ENCODE measurements at regions not wholly inside any gene's neighbourhood (a gene's known extent, or its start where the extent isn't known, plus 50 kb on each side); places are given as distances from the start of the nearest gene placed in this dataset.

DNA sequence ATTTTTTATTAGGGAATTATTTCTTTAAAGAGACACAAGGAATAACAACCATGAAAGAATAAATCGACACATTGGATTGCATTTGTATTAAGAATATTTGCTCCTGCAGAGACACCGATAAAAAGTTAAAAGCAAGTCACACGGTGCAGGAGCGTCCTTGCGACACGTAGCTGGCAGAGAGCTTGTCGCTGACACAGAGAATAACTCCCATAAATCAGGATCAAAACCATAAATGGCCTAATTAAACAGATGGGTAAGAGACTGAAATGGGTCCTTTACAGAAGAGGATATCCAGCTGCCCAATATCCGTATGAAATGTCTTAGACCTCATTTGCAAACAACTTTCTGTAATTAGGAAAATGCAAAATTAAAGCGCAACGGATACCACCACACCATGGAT lies 126.1 kb upstream of the SNTG2 start:
- DNase-seq: no peak

DNA sequence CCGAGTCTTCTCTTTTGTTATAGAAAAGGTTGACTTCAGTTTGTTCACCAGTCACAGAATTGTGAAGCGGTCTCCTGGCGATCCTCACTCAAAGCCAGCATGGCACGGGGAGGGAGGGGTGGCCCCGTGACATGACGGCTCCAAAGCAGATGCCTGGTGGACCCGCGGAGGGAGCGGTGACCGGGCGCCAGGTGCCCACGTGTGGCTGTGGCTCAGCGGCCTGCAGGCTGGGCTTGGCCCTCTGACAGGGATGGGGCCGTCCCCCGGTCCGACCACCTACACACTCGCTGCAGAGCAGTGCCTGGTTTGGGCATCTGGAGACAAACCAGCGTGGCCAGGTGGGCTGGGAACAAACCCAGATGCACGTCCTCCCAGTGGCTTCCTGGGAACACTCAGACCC lies 129.1 kb upstream of the SNTG2 start:
- no peak for DNase-seq

DNA sequence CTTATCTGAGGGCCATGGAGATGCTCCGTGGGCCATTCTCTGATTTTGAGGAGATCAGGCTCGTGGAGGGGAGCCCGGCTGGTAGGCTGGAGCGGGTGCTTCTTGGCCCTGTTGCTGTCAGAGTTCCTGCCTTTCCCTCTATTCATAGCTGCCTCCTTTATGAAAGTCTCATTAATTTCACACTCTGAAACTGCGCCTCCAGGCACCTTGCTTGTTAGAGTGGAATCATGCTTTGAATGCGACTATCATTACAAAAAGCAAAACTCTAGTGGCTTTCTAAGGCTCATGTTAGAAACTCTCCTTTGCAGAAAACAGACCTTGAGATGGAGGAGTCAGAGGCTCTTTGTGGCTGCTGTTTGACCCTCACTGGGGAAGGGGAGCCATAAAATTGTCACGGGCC lies 131.0 kb upstream of the SNTG2 start:
- DNase-seq: no peak

DNA sequence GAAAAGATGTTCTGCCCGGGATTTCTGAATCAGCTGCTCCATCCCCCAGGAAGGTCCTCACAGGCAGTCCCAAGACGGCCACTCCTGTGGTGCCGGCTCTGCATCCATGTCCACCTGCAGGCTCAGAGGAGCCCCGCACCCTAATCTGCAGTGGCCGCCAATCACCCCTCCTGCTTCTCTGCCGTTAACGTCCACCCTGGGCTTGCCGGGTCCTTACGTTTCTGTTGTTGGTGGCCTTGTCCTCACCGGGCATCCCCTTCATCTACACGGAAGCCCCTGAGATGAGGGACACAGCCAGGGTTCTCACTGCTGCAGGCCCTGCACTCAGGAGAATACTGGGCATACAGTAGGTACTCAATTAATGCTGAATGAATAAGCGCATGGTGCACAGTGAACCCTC lies 131.5 kb upstream of the SNTG2 start:
- DNase-seq: no peak

GRCh38 chr2:817336-818015 lies 133.2 kb upstream of the SNTG2 start:
- no peak for DNase-seq

DNA sequence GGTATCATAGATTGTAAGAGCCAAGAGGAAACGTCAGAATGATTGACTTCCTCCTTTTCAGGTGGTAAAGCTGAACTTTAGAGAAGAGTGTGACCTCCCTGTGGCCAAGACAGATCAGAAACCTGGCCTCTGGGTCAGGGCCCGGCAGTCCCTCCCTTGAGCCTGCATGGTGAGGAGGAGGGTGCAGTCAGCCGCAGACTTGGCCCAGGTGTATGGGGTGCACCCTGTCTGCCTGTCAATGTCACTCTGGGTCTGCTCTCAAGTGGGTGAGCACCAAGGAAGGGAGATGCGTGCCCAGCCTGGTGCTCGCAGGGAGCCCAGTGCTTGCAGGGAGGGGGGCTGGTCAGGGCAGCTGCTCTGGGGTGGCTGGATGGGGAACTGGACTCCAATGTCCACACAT lies 134.4 kb upstream of the SNTG2 start:
- no peak for DNase-seq

GRCh38 chr2:810397-810796 lies 133.2 kb upstream of the TMEM18 start:
- no peak for DNase-seq

- no peak for DNase-seq
Observed at GRCh38 chr2:807300-807699, 130.1 kb upstream of the TMEM18 start.

DNA sequence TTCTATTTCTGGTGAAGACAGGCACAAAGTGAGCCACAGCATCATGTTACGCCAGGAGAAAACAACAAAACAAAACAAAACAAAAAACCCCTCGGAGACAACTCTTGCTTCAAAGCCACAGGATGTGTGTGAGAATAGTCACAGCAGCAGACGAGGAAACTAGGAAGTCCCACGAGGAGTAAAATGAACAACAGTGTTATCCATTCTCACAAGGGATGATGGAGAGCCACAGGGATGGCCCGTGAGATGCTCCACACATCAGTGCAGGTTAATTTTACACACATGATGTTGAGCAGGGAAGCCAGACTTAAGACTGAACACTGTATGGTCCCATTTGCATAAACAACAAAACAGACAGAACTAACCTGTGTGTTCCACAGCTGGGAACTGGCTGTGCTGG lies 128.5 kb upstream of the TMEM18 start:
- no peak for DNase-seq

GRCh38 chr2:797993-798392 lies 120.8 kb upstream of the TMEM18 start:
- DNase-seq: no peak

DNA sequence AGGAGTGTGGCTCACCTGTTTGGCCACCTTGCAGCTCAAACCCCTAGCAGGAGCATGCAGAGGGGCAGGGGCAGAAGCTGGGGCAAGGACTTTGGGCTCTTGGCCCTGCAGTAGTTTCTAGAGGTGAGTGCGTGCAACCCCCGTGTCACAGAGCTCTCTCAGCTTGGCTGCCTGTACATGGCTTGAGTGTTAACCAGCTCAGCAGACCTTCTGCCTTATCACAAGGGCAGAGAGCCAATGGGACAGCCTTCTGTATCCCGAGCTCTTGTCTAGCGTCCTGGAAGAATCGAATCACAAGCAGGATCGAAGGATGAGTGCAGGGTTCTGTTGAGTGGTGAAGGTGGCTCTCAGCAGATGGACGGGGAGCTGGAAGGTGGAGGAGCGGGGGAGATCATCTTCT lies 120.3 kb upstream of the TMEM18 start:
- no peak for DNase-seq

DNA sequence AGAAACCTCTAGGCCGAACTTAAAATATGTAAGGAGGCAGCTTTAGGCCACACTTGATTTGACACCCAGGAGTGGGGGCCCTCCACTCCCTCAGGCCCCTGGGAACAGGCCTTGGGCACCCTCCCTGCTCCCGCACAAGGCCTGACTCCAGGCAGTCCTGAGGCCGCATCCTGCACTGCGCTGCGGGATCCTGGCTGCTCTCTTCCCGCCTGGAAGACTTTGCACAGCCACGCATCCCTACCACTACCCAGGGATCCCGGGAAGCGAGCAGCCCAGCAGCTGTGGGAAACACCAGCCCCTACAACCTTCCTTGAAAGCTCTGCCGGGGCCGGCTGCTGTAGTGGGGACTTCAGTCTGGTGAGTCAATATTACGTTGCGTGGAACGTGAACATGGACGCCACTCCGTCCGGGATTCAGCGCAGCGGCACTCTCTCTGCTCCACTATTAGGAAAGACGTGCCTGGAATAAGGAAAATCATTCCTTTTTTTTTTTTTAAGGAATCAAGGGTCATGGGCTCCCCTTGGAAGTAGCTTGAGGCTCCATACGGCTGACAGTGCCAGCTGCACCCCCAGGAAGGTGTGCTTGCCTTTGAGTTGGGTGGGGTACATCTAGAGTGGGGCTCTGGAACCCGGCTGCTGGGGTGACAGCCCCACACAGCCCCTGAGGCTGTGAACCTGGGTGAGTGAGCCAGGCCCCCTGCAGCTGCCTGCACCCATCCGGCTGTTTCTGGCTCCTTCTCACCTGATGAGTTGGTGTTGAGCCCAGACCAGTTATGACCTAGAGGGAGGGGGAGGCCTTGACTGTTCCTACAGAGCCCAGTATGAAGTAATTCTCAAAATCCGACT lies 119.2 kb upstream of the TMEM18 start:
- no peak for DNase-seq

DNA sequence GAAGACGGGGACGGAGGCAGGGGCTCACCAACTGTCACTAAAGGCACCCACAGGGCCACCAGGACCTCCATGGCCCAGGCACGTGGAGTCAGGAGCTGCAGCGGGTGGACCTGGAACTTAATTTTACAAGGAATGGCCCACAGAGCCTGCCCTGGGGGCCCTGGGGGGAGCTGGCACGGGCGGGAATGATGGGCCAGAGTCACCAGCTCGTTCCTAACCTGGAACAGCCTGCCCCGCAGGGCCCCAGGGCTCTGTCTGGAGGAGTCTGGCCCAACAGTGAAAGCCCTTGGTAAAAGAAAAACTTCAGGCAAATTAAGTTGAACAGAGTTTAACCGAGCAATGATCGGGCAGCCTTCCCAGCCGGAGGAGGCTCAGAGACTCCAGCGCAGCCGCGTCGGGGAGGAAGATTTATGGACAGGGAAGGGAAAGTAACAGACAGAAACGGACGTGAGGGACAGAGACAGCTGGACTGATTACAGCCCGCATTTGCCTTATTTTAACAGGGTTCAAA lies 118.4 kb upstream of the TMEM18 start:
- DNase-seq: no peak

GRCh38 chr2:794554-795241 lies 117.5 kb upstream of the TMEM18 start:
- no peak for DNase-seq

DNA sequence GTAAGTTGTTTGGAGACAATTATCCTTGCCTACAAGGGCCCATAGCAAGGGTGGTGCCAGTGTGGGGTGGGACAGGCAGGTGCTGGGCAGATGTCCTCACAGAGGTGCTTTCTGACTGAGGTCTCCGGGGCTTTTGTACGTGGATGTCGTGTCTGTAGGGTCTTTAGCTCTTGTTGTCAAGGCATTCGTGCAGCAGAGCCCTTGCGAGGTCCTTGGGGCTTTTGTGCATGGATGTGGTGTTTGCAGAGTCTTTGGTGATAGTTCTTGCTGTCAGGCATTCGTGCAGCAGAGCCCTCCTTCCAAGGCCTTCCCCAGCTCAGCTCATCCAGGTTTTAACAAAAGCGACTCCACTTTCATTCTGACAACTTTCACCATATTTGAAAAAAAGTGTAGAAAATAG lies 116.0 kb upstream of the TMEM18 start:
- no peak for DNase-seq

GRCh38 chr2:792687-793086 lies 115.5 kb upstream of the TMEM18 start:
- DNase-seq: no peak

- no peak for DNase-seq
Observed at GRCh38 chr2:790634-791245, 113.5 kb upstream of the TMEM18 start.

DNA sequence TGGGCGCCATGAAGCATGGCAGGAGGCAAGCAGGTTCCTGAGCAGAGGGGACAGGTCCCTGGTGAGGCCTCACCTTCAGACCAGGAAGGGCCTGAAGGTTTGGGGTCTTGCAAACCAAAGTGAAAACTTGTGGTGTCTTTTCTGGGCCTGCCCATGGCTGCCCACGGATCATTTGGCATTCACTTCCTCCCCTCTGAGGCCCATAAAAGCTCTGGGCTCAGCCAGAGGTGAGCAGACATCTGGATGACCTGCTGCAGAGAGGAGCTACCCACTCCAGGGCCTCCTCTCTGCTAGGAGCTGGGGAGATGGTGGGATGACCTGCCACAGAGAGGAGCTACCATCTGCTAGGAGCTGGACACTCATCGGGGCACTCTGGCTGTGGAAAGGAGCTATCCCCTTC lies 112.9 kb upstream of the TMEM18 start:
- DNase-seq: no peak

DNA sequence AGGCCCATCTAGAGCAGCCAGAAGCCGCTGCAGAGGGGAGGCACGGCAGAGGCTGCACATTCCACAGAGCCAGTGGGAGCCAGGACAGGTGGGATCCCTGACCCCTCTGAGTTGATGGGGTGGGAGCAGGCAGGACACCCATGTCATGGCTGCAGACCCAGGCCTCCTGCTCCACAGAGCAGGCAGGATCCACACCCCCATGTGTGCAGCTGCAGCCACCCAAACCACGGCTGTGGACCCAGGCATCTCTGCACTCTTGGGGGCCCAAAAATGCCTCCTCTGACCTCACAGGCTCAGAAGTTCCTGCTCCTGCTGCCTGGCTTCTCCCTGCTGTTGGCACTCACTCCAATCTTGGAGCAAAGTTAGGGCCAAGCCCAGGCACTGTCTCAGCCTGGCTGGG lies 112.3 kb upstream of the TMEM18 start:
- no peak for DNase-seq

- DNase-seq: no peak
Observed at GRCh38 chr2:788227-789032, 111.2 kb upstream of the TMEM18 start.

DNA sequence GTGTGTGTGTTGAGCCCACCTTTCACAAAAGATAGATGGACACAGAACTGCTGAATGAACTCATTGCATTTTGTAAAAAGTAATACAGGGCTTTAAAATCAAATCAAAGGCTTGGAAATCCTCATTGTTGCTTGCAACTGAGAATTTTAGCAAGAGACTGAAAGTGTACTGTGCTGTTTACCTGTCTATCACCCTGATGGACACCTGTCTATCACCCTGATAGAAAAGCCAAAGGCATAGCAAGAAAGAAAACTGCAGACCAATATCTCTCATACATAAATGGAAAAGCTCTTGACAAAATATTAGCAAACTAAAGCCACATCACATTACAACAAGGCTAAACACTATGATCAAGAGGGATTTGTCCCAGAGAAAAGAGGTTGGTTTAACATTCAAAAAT lies 107.5 kb upstream of the TMEM18 start:
- no peak for DNase-seq

DNA sequence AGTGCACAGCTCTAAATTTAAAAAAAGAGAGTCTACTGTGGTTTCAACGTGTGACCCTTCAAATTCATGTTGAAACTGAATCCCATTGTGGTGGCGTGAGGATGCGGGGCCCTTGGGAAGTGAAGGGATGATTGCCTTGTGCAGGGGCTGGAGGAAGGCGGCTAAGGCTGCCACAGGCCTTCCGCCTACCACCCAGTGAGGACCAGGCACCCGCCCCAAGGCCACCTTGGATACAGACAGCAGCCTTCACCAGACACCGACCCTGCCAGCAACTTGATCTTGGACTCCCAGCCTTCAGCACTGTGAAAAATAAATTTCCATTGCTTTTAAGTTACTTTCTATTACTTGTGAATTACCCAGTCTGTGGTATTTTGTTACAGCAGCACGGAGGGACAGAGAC lies 103.4 kb upstream of the TMEM18 start:
- DNase-seq: no peak

GRCh38 chr2:780002-780401 lies 102.8 kb upstream of the TMEM18 start:
- no peak for DNase-seq
